Activated CD4-positive, alpha-beta T cell treated with anti-CD3 and anti-CD28 coated beads, Interleukin-2, Interleukin-6, amounts not matched to agents 100 ng/mL and 50 ng/mL, durations not matched to agents 16 hours and 8 hours (primary cell): ENCODE measurements at regions not wholly inside any gene's neighbourhood (a gene's known extent, or its start where the extent isn't known, plus 50 kb on each side); places are given as distances from the start of the nearest gene placed in this dataset.
"Not testable (repeated sequence)": the region's sequence is repeated elsewhere in the genome, so short reads cannot be mapped to it uniquely, and the experiment has no call there.

ENCODE experiments used
- DNase-seq: peaks from one replicate; pipeline ENCODE4 v3.0.0-alpha.2; 2020

- no peak for DNase-seq
Measured at GRCh38 chr18:43744960-43745745, 467.9 kb upstream of the SYT4 start.

- DNase-seq = no peak
Measured at GRCh38 chr18:43751203-43751602, 473.9 kb upstream of the SYT4 start.

GRCh38 chr18:43751835-43752234 is 474.5 kb upstream of the SYT4 start:
- no peak for DNase-seq

GRCh38 chr18:43757273-43757672 is 480.0 kb upstream of the SYT4 start:
- no peak for DNase-seq

- no peak for DNase-seq
Measured at GRCh38 chr18:43758734-43759133, 481.4 kb upstream of the SYT4 start.

GRCh38 chr18:43760010-43760409 is 482.7 kb upstream of the SYT4 start:
- DNase-seq = no peak

- DNase-seq = no peak
Measured at GRCh38 chr18:43772907-43773306, 495.6 kb upstream of the SYT4 start.

- no peak for DNase-seq
Measured at GRCh38 chr18:43774497-43774896, 497.2 kb upstream of the SYT4 start.

- no peak for DNase-seq
Measured at GRCh38 chr18:43775591-43775990, 498.3 kb upstream of the SYT4 start.

GRCh38 chr18:43776997-43777396 is 499.7 kb upstream of the SYT4 start:
- DNase-seq = no peak

- DNase-seq = no peak
Measured at GRCh38 chr18:43777636-43778304, 500.5 kb upstream of the SYT4 start.

- DNase-seq = no peak
Measured at GRCh38 chr18:43780782-43781340, 503.6 kb upstream of the SYT4 start.

- DNase-seq = no peak
Measured at GRCh38 chr18:43785158-43785557, 507.9 kb upstream of the SYT4 start.

GRCh38 chr18:43786893-43787292 is 509.6 kb upstream of the SYT4 start:
- DNase-seq = no peak

GRCh38 chr18:43787721-43788120 is 510.4 kb upstream of the SYT4 start:
- DNase-seq = not testable (repeated sequence)

GRCh38 chr18:43789234-43790000 is 512.1 kb upstream of the SYT4 start:
- no peak for DNase-seq

- no peak for DNase-seq
Measured at GRCh38 chr18:43793910-43794309, 516.6 kb upstream of the SYT4 start.

GRCh38 chr18:43794363-43794762 is 517.1 kb upstream of the SYT4 start:
- no peak for DNase-seq

GRCh38 chr18:43797347-43797746 is 520.1 kb upstream of the SYT4 start:
- DNase-seq = no peak

- DNase-seq = no peak
Measured at GRCh38 chr18:43800584-43800983, 523.3 kb upstream of the SYT4 start.

- no peak for DNase-seq
Measured at GRCh38 chr18:43805646-43806194, 528.4 kb upstream of the SYT4 start.

GRCh38 chr18:43812627-43813026 is 535.3 kb upstream of the SYT4 start:
- DNase-seq = no peak

GRCh38 chr18:43819397-43819796 is 542.1 kb upstream of the SYT4 start:
- no peak for DNase-seq
